Gastrocnemius medialis (tissue), 4 donors: ENCODE measurements at regions not wholly inside any gene's neighbourhood (a gene's known extent, or its start where the extent isn't known, plus 50 kb on each side); places are given as distances from the start of the nearest gene placed in this dataset.

Experiments used
- POLR2A ChIP-seq, 2 donors: fragments of 450-650 bp; IDR thresholded peaks; one replicate each; pipeline ENCODE4 v1.6.1; 2017; ENCODE audit warnings: antibody characterized with exemption in 2 of 2, mild to moderate bottlenecking in 2 of 2, moderate library complexity in 2 of 2
- TF ChIP-seq, protein P1 (sequence below), 5 experiments: fragments of 450-650 bp in 3 of 5; fragments of 200-600 bp in 2 of 5; sonication (generic) in 2 of 5; IDR thresholded peaks in 4 of 5; conservative IDR thresholded peaks in 1 of 5; 1 replicate in 4 of 5; 2 replicates in 1 of 5; pipeline ENCODE4 v1.5.1; 2016 to 2019; ENCODE audit warnings: antibody characterized with exemption in 5 of 5, mild to moderate bottlenecking in 3 of 5, moderate library complexity in 3 of 5

DNA sequence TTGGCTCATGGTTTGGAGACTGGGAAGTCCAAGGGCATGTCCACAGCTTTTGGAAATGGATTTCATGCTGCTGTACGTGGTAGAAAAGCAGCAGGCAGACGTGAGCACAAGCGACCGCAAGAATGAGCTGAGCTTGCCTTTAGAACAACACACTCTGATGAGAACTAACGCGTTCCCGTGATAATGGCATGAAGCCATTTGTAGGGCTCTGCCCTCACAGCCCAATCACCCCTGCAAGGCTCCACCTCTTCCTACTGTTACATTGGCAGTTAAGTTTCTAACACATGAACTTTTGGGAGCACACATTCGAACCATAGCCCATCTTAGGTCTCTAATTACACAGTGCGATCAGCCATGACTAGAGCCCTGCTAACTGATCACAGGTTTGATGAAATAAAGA is 107.5 kb upstream of the TMEM170B start:
- TF ChIP-seq, protein P1, sequence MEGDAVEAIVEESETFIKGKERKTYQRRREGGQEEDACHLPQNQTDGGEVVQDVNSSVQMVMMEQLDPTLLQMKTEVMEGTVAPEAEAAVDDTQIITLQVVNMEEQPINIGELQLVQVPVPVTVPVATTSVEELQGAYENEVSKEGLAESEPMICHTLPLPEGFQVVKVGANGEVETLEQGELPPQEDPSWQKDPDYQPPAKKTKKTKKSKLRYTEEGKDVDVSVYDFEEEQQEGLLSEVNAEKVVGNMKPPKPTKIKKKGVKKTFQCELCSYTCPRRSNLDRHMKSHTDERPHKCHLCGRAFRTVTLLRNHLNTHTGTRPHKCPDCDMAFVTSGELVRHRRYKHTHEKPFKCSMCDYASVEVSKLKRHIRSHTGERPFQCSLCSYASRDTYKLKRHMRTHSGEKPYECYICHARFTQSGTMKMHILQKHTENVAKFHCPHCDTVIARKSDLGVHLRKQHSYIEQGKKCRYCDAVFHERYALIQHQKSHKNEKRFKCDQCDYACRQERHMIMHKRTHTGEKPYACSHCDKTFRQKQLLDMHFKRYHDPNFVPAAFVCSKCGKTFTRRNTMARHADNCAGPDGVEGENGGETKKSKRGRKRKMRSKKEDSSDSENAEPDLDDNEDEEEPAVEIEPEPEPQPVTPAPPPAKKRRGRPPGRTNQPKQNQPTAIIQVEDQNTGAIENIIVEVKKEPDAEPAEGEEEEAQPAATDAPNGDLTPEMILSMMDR (IDR thresholded peaks at IDR 0.05 in 4 of 5, conservative IDR thresholded peaks at IDR 0.05 in 1 of 5) = no peak
- TF ChIP-seq POLR2A (IDR thresholded peaks at IDR 0.05) = no peak
